ENCODE measurements at regions not wholly inside any gene's neighbourhood (a gene's known extent, or its start where the extent isn't known, plus 50 kb on each side); places are given as distances from the start of the nearest gene placed in this dataset.

- no peak for TF ChIP-seq POLR2A (IDR thresholded peaks at IDR 0.05)
- no peak for TF ChIP-seq CTCF (IDR thresholded peaks at IDR 0.05)
These were observed 66.1 kb upstream of the GALNT15 start for GRCh38 chr3:16108424-16108823.

Data from uterus (tissue), 2 donors.